HG03064 (cell line): ENCODE measurements at regions not wholly inside any gene's neighbourhood (a gene's known extent, or its start where the extent isn't known, plus 50 kb on each side); places are given as distances from the start of the nearest gene placed in this dataset.

ENCODE experiments used
- ATAC-seq: cut with Tn5 transposase; IDR thresholded peaks from one replicate; pipeline ENCODE4 v1.9.1; 2021; ENCODE audit warnings: low read depth; ENCODE audit not compliant: unreplicated experiment

- no peak for ATAC-seq
Measured at GRCh38 chr4:136599890-136600289, 932.4 kb downstream of the PCDH18 start.

- no peak for ATAC-seq
Measured at GRCh38 chr4:136590440-136590839, 941.9 kb downstream of the PCDH18 start.

GRCh38 chr4:136583567-136583966 is 948.7 kb downstream of the PCDH18 start:
- ATAC-seq = no peak

- ATAC-seq = no peak
Measured at GRCh38 chr4:136581119-136581518, 951.2 kb downstream of the PCDH18 start.

- no peak for ATAC-seq
Measured at GRCh38 chr4:136575146-136575545, 957.1 kb downstream of the PCDH18 start.

GRCh38 chr4:136573460-136573859 is 958.8 kb downstream of the PCDH18 start:
- ATAC-seq = no peak

- no peak for ATAC-seq
Measured at GRCh38 chr4:136571315-136571714, 961.0 kb downstream of the PCDH18 start.

GRCh38 chr4:136562834-136563233 is 969.5 kb downstream of the PCDH18 start:
- ATAC-seq = no peak

- no peak for ATAC-seq
Measured at GRCh38 chr4:136558940-136559494, 973.3 kb downstream of the PCDH18 start.

GRCh38 chr4:136557396-136557795 is 974.9 kb downstream of the PCDH18 start:
- ATAC-seq = no peak

- ATAC-seq = no peak
Measured at GRCh38 chr4:136554033-136554432, 978.3 kb downstream of the PCDH18 start.

- ATAC-seq = no peak
Measured at GRCh38 chr4:136551753-136552152, 980.5 kb downstream of the PCDH18 start.

GRCh38 chr4:136540747-136541146 is 991.5 kb downstream of the PCDH18 start:
- no peak for ATAC-seq

- no peak for ATAC-seq
Measured at GRCh38 chr4:136528131-136528530, 1004.2 kb downstream of the PCDH18 start.

GRCh38 chr4:136526517-136526916 is 1005.8 kb downstream of the PCDH18 start:
- ATAC-seq = no peak

- no peak for ATAC-seq
Measured at GRCh38 chr4:136524039-136524438, 1008.3 kb downstream of the PCDH18 start.

GRCh38 chr4:136516371-136516770 is 1015.9 kb downstream of the PCDH18 start:
- ATAC-seq = no peak

GRCh38 chr4:136505020-136505419 is 1027.3 kb downstream of the PCDH18 start:
- no peak for ATAC-seq

GRCh38 chr4:136495851-136496250 is 1036.4 kb downstream of the PCDH18 start:
- no peak for ATAC-seq

- no peak for ATAC-seq
Measured at GRCh38 chr4:136495076-136495475, 1037.2 kb downstream of the PCDH18 start.

GRCh38 chr4:136489101-136489500 is 1043.2 kb downstream of the PCDH18 start:
- no peak for ATAC-seq

GRCh38 chr4:136484996-136485395 is 1047.3 kb downstream of the PCDH18 start:
- no peak for ATAC-seq

GRCh38 chr4:136476753-136477152 is 1055.5 kb downstream of the PCDH18 start:
- ATAC-seq = no peak
